ENCODE measurements at regions not wholly inside any gene's neighbourhood (a gene's known extent, or its start where the extent isn't known, plus 50 kb on each side); places are given as distances from the start of the nearest gene placed in this dataset.

DNA sequence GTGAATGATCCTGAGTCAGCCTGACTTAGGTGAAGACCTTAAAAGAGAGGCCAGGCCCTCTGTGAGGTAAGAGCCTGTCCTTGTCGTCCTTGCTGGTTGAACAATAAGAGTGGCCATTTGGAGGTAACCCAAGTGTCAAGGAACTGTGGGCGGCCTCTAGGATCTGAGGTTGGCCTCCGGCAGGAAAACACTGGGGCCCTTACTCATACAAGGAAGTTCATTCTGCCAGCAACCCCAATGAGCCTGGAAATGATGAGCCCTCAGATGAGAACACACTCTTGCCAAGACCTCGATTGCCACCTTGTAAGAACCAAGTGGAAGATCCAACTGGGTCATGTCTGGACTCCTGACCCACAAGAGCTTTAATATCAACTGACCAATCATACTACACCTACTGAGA, 95.5 kb upstream of the LRATD1 start:
- Mint-ChIP-seq H3K4me1 (ENCODE audit: unreplicated experiment) (no peaks in the 10 kb centered on the region), H3K36me3 (ENCODE audit: low read depth, unreplicated experiment) (no peaks in the 10 kb centered on the region), H3K9me3 (ENCODE audit: unreplicated experiment) (no peaks in the 10 kb centered on the region), H3K27ac (ENCODE audit: unreplicated experiment) (no peak overlapping the region), H3K4me3 (ENCODE audit: unreplicated experiment) (no peak overlapping the region), H3K27me3 (ENCODE audit: unreplicated experiment) (peaks cover 4% of the 10 kb centered on the region)
- DNase-seq (ENCODE audit: low spot score) = no peak
- TF ChIP-seq, protein P1, sequence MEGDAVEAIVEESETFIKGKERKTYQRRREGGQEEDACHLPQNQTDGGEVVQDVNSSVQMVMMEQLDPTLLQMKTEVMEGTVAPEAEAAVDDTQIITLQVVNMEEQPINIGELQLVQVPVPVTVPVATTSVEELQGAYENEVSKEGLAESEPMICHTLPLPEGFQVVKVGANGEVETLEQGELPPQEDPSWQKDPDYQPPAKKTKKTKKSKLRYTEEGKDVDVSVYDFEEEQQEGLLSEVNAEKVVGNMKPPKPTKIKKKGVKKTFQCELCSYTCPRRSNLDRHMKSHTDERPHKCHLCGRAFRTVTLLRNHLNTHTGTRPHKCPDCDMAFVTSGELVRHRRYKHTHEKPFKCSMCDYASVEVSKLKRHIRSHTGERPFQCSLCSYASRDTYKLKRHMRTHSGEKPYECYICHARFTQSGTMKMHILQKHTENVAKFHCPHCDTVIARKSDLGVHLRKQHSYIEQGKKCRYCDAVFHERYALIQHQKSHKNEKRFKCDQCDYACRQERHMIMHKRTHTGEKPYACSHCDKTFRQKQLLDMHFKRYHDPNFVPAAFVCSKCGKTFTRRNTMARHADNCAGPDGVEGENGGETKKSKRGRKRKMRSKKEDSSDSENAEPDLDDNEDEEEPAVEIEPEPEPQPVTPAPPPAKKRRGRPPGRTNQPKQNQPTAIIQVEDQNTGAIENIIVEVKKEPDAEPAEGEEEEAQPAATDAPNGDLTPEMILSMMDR (IDR thresholded peaks at IDR 0.05; ENCODE audit: unreplicated experiment) = no peak

DNA sequence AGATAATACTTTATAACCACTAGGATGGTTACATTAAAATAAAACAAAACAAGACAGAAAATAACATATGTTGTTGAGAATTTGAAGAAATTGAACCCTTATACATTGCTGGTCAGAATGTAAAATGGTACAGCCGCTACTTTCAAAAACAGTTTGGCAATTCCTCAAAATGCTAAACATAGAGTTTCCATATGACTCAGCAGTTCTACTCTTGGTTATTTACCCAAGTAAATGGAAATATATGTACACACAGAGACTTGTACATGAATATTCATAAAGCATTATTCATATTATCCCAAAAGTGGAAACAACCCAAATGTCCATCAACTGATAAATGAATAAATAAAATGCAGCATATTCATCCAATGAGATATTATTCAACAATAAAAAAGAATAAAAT, 92.5 kb upstream of the LRATD1 start:
- Mint-ChIP-seq H3K27ac (ENCODE audit: unreplicated experiment) (no peak overlapping the region), H3K27me3 (ENCODE audit: unreplicated experiment) (peaks cover 6% of the 10 kb centered on the region), H3K4me3 (ENCODE audit: unreplicated experiment) (no peak overlapping the region), H3K4me1 (ENCODE audit: unreplicated experiment) (no peaks in the 10 kb centered on the region), H3K9me3 (ENCODE audit: unreplicated experiment) (no peaks in the 10 kb centered on the region), H3K36me3 (ENCODE audit: low read depth, unreplicated experiment) (no peaks in the 10 kb centered on the region)
- TF ChIP-seq, protein P1 (IDR thresholded peaks at IDR 0.05; ENCODE audit: unreplicated experiment) = no peak
- DNase-seq (ENCODE audit: low spot score) = no peak

DNA sequence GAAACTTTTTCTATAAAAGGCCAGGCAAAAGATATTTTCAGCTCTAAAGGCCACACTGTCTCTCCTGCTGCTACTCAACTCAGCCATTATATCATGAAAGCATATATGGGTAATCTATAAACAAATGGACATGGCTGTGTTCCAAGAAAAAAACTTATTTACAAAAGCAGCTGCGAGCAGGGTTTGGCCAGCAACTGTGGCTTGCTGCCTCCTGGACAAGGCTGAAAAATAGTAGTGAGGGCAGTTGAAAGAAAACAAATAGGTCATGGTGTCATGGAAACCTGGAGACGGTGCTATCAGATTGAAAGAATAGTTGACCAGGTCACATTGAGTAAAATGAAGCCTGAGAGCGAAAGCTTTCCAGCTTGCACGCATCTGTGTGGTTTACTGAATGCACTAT, 89.2 kb upstream of the LRATD1 start:
- no peak for DNase-seq (ENCODE audit: low spot score)
- Mint-ChIP-seq H3K4me1 (ENCODE audit: unreplicated experiment) (no peaks in the 10 kb centered on the region), H3K36me3 (ENCODE audit: low read depth, unreplicated experiment) (no peaks in the 10 kb centered on the region), H3K27ac (ENCODE audit: unreplicated experiment) (no peak overlapping the region), H3K4me3 (ENCODE audit: unreplicated experiment) (no peak overlapping the region), H3K27me3 (ENCODE audit: unreplicated experiment) (peaks cover 2% of the 10 kb centered on the region), H3K9me3 (ENCODE audit: unreplicated experiment) (no peaks in the 10 kb centered on the region)
- TF ChIP-seq, protein P1 (IDR thresholded peaks at IDR 0.05; ENCODE audit: unreplicated experiment) = no peak

DNA sequence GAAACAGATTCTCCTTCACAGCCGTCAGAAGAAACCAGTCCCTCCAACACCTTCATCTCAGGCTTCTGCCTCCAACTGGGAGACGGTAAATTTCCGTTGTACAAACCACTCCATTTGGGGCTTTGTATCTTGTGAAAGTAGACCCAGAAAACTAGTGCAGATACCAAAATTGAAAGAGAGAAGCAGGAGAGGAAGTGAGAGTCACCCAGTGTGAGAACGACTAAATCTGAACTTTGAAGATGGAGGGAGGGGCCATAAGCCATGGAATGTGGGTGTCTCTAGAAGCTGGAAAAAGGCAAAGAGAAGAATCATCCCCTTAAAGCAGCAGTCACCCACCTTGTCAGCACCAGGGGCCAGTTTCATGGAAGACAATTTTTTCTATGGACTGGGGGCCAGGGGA, 88.3 kb upstream of the LRATD1 start:
- peaks cover 2% of the 10 kb centered on the region for H3K27me3 Mint-ChIP-seq (ENCODE audit: unreplicated experiment)
- no peak for DNase-seq (ENCODE audit: low spot score)
- no peak overlapping the region for H3K4me3 Mint-ChIP-seq (ENCODE audit: unreplicated experiment)
- H3K9me3 Mint-ChIP-seq (ENCODE audit: unreplicated experiment) = no peaks in the 10 kb centered on the region
- TF ChIP-seq, protein P1 (IDR thresholded peaks at IDR 0.05; ENCODE audit: unreplicated experiment) = no peak
- H3K27ac Mint-ChIP-seq (ENCODE audit: unreplicated experiment) = no peak overlapping the region
- no peaks in the 10 kb centered on the region for H3K36me3 Mint-ChIP-seq (ENCODE audit: low read depth, unreplicated experiment)
- no peaks in the 10 kb centered on the region for H3K4me1 Mint-ChIP-seq (ENCODE audit: unreplicated experiment)

DNA sequence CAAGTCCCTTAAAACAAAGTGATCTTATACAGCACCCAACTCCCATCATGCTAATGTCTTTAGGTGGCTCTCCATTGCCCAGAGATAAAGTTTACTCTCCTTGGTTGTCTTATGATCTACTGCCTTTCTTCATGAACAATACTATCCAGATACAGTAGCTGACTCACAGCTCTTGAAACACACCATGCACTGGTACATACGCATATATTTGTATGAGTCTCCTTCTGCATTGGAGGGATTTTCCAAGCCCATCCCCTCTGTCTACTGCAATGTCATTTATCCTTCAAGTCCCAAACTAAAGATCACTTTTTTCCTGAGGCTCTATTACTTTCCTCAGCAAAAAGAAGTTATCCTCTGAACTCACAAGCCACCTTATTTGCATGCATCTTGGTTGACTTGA, 84.7 kb upstream of the LRATD1 start:
- Mint-ChIP-seq H3K4me3 (ENCODE audit: unreplicated experiment) (no peak overlapping the region), H3K4me1 (ENCODE audit: unreplicated experiment) (no peaks in the 10 kb centered on the region), H3K27ac (ENCODE audit: unreplicated experiment) (no peak overlapping the region), H3K9me3 (ENCODE audit: unreplicated experiment) (no peaks in the 10 kb centered on the region), H3K36me3 (ENCODE audit: low read depth, unreplicated experiment) (no peaks in the 10 kb centered on the region), H3K27me3 (ENCODE audit: unreplicated experiment) (peaks cover 2% of the 10 kb centered on the region)
- TF ChIP-seq, protein P1 (IDR thresholded peaks at IDR 0.05; ENCODE audit: unreplicated experiment) = no peak
- DNase-seq (ENCODE audit: low spot score) = no peak
